Liver (tissue), 3 donors: ENCODE measurements at regions not wholly inside any gene's neighbourhood (a gene's known extent, or its start where the extent isn't known, plus 50 kb on each side); places are given as distances from the start of the nearest gene placed in this dataset.

ENCODE experiments used
- CTCF ChIP-seq: fragments of 150-350 bp; IDR thresholded peaks from 2 replicates; pipeline ENCODE4 v1.5.1; 2017; ENCODE audit warnings: improper control_type of control experiment, low read depth, low read length; ENCODE audit not compliant: missing input control
- EGR1 ChIP-seq, 2 donors: IDR thresholded peaks; 2 replicates each; pipeline ENCODE4 v1.6.1; 2016 to 2018; ENCODE audit warnings: antibody characterized with exemption in 2 of 2, low read depth in 2 of 2
- GABPA ChIP-seq, 2 donors: IDR thresholded peaks in 1 of 2; conservative IDR thresholded peaks in 1 of 2; 2 replicates each; pipeline ENCODE4 v1.6.1; 2016; ENCODE audit warnings: antibody characterized with exemption in 2 of 2, mild to moderate bottlenecking in 1 of 2, moderate library complexity in 1 of 2
- RAD21 ChIP-seq, 2 donors: IDR thresholded peaks; 2 replicates each; pipeline ENCODE4 v1.6.1; 2016; ENCODE audit warnings: antibody characterized with exemption in 2 of 2, mild to moderate bottlenecking in 2 of 2
- REST ChIP-seq: IDR thresholded peaks from 2 replicates; pipeline ENCODE4 v1.6.1; 2016; ENCODE audit warnings: antibody characterized with exemption, mild to moderate bottlenecking
- TAF1 ChIP-seq: conservative IDR thresholded peaks from 2 replicates; pipeline ENCODE4 v1.6.1; 2016; ENCODE audit warnings: antibody characterized with exemption, mild to moderate bottlenecking
- YY1 ChIP-seq: IDR thresholded peaks from 2 replicates; pipeline ENCODE4 v1.6.1; 2016; ENCODE audit warnings: antibody characterized with exemption, mild to moderate bottlenecking
- donor health status: healthy.
- donor health status: healthy.

- TF ChIP-seq CTCF (no peak), TAF1 (no peak), REST (no peak), EGR1 (IDR thresholded peaks at IDR 0.05; ENCODE audit: low read depth in 2 of 2) (no peak), GABPA (IDR thresholded peaks at IDR 0.05 in 1 of 2, conservative IDR thresholded peaks at IDR 0.05 in 1 of 2) (no peak), YY1 (no peak), RAD21 (IDR thresholded peaks at IDR 0.05) (no peak)
Observed at GRCh38 chr20:51217347-51218045, 194.6 kb upstream of the KCNG1 start.
